Activated T-cell treated with anti-CD3 and anti-CD28 coated beads, Interleukin-2, amount 50 U/mL, for 72 hours (primary cell): ENCODE measurements at regions not wholly inside any gene's neighbourhood (a gene's known extent, or its start where the extent isn't known, plus 50 kb on each side); places are given as distances from the start of the nearest gene placed in this dataset.
A peak's percentile ranks its signal among the peaks of the same experiment; 100 is the strongest.
"Not testable (repeated sequence)": the region's sequence is repeated elsewhere in the genome, so short reads cannot be mapped to it uniquely, and the experiment has no call there.

ENCODE experiments used
- ATAC-seq, 2 donors: fragments of 150-1000 bp; cut with Tn5 transposase; replicated peaks in 1 of 2; 2 replicates each; pipeline ENCODE4 v1.10.0; 2021; ENCODE audit warnings: moderate library complexity in 2 of 2, mild to moderate bottlenecking in 1 of 2
- DNase-seq, 2 donors: peaks; one replicate each; pipeline ENCODE4 v3.0.0; 2021 to 2022; ENCODE audit warnings: mixed read lengths in 1 of 2
- H3K27ac Mint-ChIP-seq: one replicate; pipeline ENCODE4 v1.8.0; 2022; ENCODE audit warnings: mild to moderate bottlenecking, moderate library complexity, mixed read lengths
- H3K27me3 Mint-ChIP-seq: one replicate; pipeline ENCODE4 v1.8.0; 2022; ENCODE audit warnings: low read depth, mixed read lengths
- H3K36me3 Mint-ChIP-seq, 2 donors: one replicate each; pipeline ENCODE4 v1.8.0; 2022; ENCODE audit warnings: mixed read lengths in 2 of 2, mild to moderate bottlenecking in 1 of 2; ENCODE audit not compliant: insufficient read depth in 2 of 2
- H3K4me1 Mint-ChIP-seq: one replicate; pipeline ENCODE4 v1.8.0; 2022; ENCODE audit warnings: low read depth, mixed read lengths
- H3K4me3 Mint-ChIP-seq, 2 donors: one replicate each; pipeline ENCODE4 v1.8.0; 2022; ENCODE audit warnings: mild to moderate bottlenecking in 2 of 2, mixed read lengths in 2 of 2, moderate library complexity in 2 of 2
- H3K9me3 Mint-ChIP-seq, 2 donors: one replicate each; pipeline ENCODE4 v1.8.0; 2022; ENCODE audit warnings: mixed read lengths in 2 of 2

DNA sequence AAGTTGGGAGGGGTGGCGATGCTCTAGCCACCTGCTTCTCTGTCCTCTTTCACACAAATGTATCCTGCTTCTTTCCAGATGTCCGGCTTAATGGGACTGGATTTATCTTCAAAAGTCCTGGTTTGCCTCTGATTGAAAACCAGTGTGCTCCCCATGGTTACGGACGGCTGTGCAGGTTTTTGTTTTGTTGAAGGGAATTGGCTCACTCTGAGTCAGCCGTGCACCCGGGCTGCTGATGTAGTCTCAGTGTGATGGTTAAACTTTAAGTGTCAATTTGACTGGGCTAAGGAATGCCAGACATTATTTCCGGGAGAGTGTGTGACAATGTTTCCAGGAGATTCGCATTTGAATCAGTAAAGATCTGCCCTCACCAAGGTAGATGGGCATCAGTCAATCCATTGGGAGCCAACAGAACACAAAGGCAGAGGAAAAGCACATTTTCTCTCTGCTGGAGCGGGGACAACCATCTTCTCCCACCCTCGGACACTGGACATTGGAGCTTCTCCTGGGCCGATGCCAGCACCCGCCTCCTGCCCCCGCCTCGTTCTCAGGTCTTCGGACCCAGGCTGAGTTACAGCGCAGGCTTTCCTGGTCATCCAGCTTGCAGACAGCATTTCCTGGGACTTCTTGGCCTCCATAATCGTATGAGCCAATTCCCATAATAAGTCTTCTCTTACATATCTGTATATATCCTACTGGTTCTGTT is 126.9 kb upstream of the TNRC6C start:
- peaks cover 45% of the 10 kb centered on the region for H3K4me1 Mint-ChIP-seq
- peaks cover 8% of the 10 kb centered on the region for H3K27me3 Mint-ChIP-seq
- no peaks in the 10 kb centered on the region for H3K9me3 Mint-ChIP-seq
- DNase-seq (no peak), ATAC-seq (no peak)
- no peak overlapping the region for H3K27ac Mint-ChIP-seq
- no peak overlapping the region for H3K4me3 Mint-ChIP-seq
- peaks cover 0 to under 1% of the 10 kb centered on the region in 2 donors for H3K36me3 Mint-ChIP-seq

DNA sequence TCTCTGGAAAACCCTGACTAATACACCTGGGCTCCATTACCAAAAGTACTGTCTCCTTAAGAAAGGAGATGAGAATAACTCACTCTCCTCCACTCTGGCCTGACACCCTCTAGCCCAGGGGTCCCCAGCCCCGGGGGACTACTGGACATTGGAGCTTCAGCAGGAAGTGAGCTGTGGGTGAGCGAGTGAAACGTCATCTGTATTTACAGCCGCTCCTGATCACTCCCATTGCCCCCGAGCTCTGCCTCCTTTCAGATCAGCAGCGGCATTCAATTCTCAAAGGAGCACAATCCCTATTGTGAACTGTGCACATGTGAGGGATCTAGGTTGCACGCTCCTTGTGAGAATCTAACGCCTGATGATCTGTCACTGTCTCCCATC is 126.3 kb upstream of the TNRC6C start:
- ATAC-seq (no peak), DNase-seq (no peak)
- peaks cover 0 to 2% of the 10 kb centered on the region in 2 donors for H3K36me3 Mint-ChIP-seq
- peaks cover 8% of the 10 kb centered on the region for H3K27me3 Mint-ChIP-seq
- H3K9me3 Mint-ChIP-seq = peaks cover 0 to under 1% of the 10 kb centered on the region in 2 donors
- peaks cover 50% of the 10 kb centered on the region for H3K4me1 Mint-ChIP-seq
- no peak overlapping the region for H3K27ac Mint-ChIP-seq
- no peak overlapping the region for H3K4me3 Mint-ChIP-seq

DNA sequence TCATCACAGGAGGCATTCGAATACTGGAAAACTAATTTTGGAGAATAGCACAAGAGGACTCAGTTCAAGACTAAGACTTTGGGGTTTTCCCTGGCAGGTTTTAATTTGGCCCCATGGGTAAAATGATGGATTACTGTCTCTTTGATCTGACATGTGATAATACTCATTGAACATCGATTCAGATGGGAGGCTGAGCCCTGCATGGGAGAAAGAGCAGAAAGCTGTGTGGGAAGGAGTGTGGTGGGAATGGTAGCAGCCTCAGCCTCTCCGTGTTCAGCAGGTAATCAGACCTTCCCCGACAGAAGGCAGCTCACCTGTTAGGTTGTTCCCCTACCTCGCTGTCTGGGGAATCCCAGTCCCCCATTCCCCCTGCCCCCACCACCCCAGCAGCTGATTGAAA is 124.7 kb upstream of the TNRC6C start:
- Mint-ChIP-seq H3K36me3 (peaks cover 6 to 7% of the 10 kb centered on the region in 2 donors), H3K27ac (no peak overlapping the region), H3K27me3 (peaks cover 8% of the 10 kb centered on the region), H3K4me3 (peak overlapping the region in 1 of 2 donors; percentile 67), H3K9me3 (peaks cover 0 to 5% of the 10 kb centered on the region in 2 donors), H3K4me1 (peaks cover 62% of the 10 kb centered on the region)
- no peak for ATAC-seq
- DNase-seq = no peak

DNA sequence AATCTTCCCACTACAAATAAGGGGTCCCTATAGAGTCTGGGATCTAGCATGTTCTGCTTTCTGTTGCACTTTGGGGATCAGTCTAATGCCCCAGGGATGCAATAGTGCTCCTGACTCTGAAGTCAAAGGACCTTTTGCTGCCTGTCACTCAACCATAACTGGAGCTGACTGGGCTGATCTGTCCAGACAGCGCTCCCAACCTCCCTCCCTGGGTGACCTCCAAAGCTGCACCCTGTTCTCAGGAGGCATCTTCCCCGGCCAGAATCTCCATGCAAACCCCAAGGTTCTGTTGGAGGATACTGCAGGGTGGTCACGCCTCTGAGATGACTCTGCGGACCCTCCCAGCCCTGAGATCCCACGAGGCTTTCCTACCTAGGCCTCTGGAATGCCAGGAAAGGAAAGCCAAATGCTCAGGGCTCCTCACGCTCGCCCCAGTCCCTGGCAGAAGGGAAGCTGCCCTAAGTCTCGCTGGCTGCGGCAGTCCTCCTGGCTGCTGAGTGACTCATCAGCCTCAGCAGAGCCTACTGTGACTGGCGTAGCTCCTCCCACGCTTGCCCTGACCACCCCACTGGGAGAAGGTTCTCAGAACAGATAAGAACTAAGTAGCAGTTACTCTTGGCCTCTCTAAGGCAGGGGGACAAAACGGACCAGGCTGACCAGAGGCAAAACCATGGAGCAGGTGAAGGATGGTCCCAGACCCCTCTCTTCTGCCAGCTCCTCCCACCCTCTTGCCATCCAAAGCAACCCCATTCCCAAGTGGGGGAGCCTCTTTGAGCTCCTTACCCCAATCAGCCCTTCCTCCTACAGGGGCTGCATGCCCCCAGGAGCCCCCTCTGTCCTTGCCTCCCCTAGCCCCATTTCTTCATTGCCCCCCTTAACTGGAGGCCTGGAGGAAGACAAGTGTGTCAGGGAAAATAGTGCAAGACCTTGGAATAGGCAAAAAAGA is 124.1 kb upstream of the TNRC6C start:
- Mint-ChIP-seq H3K27ac (no peak overlapping the region), H3K27me3 (peaks cover 15% of the 10 kb centered on the region), H3K9me3 (peaks cover 0 to 5% of the 10 kb centered on the region in 2 donors), H3K4me3 (peak overlapping the region; percentile 40 to 67), H3K4me1 (peaks cover 65% of the 10 kb centered on the region), H3K36me3 (peaks cover 8 to 10% of the 10 kb centered on the region in 2 donors)
- DNase-seq (peak; percentile 82 to 91), ATAC-seq (peak; percentile 85 to 87)

DNA sequence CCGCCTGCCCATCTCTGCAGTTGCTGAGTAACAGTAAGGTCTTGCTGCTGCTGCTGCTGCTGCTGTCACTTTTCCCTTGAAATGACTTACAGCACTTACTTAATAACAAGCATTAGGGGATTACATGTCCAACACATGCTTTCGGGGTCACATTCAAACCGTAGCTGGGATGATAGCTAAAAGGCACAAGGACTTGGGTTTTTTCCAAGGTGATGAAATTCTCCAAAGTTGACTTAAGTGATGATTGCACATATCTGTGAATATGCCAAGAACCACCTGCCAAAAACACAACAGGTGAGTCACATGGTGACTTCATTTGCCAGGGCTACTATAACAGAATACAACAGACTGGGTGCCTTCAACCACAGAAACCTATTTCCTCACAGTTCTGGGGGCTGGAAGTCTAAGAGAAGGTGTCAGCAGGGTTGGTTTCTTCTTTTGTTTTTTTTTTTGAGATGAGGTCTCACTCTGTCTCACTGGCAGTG is 121.9 kb upstream of the TNRC6C start:
- peaks cover 0 to 5% of the 10 kb centered on the region in 2 donors for H3K9me3 Mint-ChIP-seq
- peak; percentile 63 to 69 for DNase-seq
- ATAC-seq = peak; percentile 89
- H3K27me3 Mint-ChIP-seq = peaks cover 27% of the 10 kb centered on the region
- peaks cover 61% of the 10 kb centered on the region for H3K4me1 Mint-ChIP-seq
- H3K27ac Mint-ChIP-seq = peak overlapping the region; percentile 34
- H3K36me3 Mint-ChIP-seq = peaks cover 8 to 11% of the 10 kb centered on the region in 2 donors
- H3K4me3 Mint-ChIP-seq = peak overlapping the region in 1 of 2 donors; percentile 45

DNA sequence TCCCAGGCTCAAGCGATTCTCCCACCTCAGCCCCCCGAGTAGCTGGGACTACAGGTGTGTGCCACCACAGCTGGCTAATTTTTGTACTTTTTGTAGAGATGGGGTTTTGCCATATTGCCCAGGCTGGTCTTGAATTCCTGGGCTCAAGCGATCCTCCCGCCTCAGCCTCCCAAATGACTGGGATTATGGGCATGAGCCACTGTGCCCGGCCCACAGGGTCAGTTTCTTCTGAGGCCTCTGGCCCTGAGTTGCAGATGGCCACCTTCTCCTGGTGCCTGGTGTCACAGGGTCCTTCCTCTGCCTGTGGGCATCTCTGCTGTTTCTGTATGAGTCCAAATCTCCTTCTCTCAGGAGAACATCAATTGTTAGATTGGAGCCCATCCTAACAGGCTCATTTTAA is 121.4 kb upstream of the TNRC6C start:
- ATAC-seq, DNase-seq, H3K9me3 Mint-ChIP-seq, H3K27ac Mint-ChIP-seq, H3K4me3 Mint-ChIP-seq: not testable (repeated sequence)
- peaks cover 8 to 11% of the 10 kb centered on the region in 2 donors for H3K36me3 Mint-ChIP-seq
- peaks cover 26% of the 10 kb centered on the region for H3K27me3 Mint-ChIP-seq
- peaks cover 65% of the 10 kb centered on the region for H3K4me1 Mint-ChIP-seq

DNA sequence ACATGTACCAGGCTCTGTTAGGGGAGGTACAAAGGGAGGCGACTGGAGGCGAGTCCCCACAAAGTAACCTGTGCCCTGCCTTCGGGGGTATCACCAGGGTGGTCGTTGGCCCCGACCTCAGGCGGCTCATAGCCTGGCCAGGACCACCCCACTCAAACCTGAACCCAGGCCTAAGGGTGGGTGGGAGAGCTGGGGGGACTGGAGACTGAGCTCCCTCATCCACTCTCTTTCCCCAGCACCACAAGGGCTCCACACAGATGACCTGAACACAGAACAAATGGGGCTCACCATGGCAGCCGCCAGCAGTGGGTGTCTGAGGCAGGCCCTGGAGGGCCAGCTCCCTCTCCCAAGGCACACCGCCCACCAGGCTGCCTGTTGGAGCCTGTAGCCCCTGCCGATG is 120.6 kb upstream of the TNRC6C start:
- H3K9me3 Mint-ChIP-seq = peaks cover 0 to 5% of the 10 kb centered on the region in 2 donors
- H3K4me3 Mint-ChIP-seq = no peak overlapping the region
- no peak for DNase-seq
- no peak overlapping the region for H3K27ac Mint-ChIP-seq
- peaks cover 8 to 11% of the 10 kb centered on the region in 2 donors for H3K36me3 Mint-ChIP-seq
- ATAC-seq = no peak
- peaks cover 19% of the 10 kb centered on the region for H3K27me3 Mint-ChIP-seq
- peaks cover 74% of the 10 kb centered on the region for H3K4me1 Mint-ChIP-seq

DNA sequence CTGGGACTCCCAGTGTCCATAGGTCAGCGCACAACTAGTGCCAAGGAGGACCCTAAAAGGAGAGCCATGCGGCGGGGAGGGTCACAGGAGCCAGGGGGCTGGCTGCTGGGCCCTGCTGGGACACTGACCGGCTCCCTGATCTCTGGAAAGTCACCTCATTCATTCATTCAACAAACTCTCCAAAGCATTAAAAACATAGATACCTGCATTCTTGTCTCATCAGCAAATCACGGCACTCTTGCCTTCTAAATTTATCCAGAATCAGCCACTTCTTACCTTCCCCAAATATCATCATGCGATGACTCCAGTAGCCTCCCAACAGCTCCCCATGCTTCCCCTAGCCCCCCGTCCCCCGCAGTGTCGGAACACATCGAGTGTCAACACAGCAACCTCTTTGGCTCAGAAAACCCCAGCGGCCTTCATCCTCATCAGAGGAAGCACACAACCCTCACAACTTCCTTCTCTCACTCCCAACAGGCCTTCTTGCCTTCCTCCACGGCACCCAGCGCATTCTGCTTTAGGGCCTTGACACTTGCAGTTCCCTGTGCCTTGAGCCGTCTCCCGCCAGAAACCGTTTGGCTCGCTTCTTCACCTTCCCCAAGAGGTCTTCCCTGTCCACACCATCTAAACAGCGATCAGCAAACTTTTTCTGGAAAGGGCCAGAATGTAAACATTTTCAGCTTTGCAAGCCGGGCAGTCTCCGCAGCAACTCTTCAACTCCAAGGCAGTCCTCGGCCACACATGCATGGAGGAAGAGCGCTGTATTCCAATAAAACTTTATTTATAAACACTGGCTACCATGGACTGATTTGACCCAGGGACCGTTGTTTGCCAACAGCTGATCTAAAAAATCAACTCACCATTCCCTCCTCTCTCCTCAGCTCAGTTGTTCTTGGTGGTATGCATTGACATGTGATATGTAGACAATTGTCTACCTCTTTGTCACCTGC is 119.5 kb upstream of the TNRC6C start:
- no peak for DNase-seq
- Mint-ChIP-seq H3K4me3 (no peak overlapping the region), H3K36me3 (peaks cover 8 to 11% of the 10 kb centered on the region in 2 donors), H3K9me3 (peaks cover 0 to 5% of the 10 kb centered on the region in 2 donors), H3K27ac (no peak overlapping the region), H3K4me1 (peaks cover 74% of the 10 kb centered on the region), H3K27me3 (peaks cover 19% of the 10 kb centered on the region)
- ATAC-seq = no peak

DNA sequence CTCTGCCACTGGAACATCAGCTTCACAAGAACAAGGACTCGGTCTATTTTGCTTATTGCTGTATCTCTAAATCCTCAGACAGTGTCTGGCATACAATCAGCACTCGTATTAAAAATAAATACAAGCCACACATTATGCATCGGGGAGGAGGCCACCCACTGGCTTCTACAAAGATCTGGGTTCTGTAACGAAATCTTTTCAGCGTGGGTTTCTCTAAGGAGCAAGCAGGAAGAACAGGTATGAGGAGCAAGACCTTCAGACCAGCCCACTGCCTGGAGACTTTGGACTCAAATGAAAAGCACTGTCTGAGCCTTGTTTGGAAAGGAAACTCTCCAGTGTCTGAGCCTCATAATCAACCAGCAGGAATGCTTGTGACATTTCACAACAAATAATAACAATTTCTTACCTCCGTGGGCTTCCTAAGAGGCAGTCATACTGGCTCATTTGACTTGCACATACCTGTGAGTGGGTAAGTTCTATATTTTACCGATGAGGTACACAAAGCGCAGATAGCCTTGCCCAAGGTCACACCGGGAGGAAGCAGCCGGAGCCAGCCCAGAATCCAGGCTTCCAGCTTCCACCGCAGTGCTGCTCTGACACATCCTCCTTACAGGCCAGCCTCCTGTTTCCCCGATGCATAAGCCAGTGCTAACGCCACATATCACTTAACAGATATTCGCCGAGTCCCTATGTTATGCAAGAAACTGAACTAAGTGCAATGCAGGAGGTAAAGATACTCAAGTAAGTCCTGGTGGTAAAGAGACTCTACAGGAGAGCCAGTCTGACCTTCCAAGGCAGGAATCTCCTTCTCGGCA is 118.6 kb upstream of the TNRC6C start:
- no peak for ATAC-seq
- Mint-ChIP-seq H3K27me3 (peaks cover 19% of the 10 kb centered on the region), H3K27ac (no peak overlapping the region), H3K36me3 (peaks cover 8 to 11% of the 10 kb centered on the region in 2 donors), H3K4me3 (no peak overlapping the region), H3K4me1 (peaks cover 74% of the 10 kb centered on the region), H3K9me3 (peaks cover 0 to 5% of the 10 kb centered on the region in 2 donors)
- DNase-seq = no peak

DNA sequence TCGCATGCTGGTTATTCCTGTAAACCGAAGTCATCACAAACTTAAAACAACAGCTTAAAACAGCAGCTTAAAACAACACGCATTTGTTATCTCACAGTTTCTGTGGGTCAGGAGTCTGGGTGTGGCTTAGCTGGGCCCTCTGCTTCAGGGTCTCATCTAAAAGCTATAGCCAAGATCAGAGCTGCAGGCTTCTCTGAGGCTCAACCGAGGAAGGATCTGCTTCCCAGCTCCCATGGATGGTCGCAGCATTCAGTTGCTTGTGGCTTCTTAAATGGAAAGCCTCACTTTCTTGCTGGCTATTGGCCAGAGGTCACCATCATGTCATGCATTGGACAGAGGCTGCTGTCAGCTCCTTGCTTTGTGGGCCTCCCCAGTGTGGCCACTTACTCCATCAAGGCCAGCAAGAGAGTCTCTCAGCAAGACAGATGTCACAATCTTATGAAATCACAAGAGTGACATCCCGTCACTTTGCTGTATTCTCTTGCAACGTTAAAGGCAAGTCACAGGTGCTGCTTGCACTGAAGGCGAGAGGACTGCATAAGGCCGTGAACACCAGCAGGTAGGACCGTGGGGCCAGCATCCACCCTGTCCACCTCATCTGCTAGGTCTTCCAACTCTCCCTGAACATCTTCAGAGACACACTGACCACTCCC is 117.9 kb upstream of the TNRC6C start:
- H3K36me3 Mint-ChIP-seq = peaks cover 8 to 11% of the 10 kb centered on the region in 2 donors
- H3K9me3 Mint-ChIP-seq = peaks cover 0 to 5% of the 10 kb centered on the region in 2 donors
- DNase-seq (no peak), ATAC-seq (no peak)
- no peak overlapping the region for H3K4me3 Mint-ChIP-seq
- H3K27me3 Mint-ChIP-seq = peaks cover 19% of the 10 kb centered on the region
- peaks cover 72% of the 10 kb centered on the region for H3K4me1 Mint-ChIP-seq
- no peak overlapping the region for H3K27ac Mint-ChIP-seq

DNA sequence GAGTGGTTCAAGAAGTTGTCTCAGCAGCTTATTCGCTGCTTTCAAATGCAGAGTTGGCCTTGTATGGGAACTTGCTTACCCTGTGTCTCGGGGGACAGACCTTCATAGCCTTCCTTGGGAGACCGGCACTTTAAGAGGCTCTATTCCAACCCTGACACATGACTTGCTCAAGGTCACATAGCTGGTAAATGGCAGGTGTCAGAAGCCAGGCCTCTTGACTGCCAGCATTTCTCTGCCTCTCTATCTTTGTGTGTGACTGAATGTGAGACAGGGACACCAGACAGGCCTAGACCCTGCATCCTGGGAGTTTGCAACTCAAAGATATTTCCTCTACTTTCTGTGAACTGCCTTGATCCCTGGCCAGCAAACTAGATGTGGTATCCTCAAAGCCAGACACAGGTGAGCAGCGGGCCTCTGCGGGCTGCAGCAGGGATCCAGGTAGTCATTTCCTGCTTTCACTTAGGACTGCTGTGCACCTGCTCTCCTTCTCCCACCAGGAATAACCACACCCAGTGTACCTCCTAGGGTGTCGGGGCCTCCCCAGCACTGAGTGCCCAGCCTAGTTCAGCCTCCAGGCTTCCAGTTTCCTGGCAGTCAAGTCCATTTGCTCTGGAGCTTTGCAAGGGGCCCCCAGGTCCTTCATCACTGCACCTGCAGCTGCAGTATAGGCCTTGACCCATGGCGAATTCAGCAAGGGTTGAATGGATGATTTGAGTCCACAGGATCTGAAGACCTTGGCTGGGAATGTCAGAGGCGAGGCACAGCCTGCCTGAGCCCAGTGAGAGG is 116.6 kb upstream of the TNRC6C start:
- Mint-ChIP-seq H3K4me3 (peak overlapping the region in 1 of 2 donors; percentile 70), H3K4me1 (peaks cover 76% of the 10 kb centered on the region), H3K9me3 (peaks cover 0 to 5% of the 10 kb centered on the region in 2 donors), H3K27me3 (peaks cover 19% of the 10 kb centered on the region), H3K36me3 (peaks cover 6 to 11% of the 10 kb centered on the region in 2 donors), H3K27ac (no peak overlapping the region)
- ATAC-seq (no peak), DNase-seq (no peak)
